ENCODE measurements at regions not wholly inside any gene's neighbourhood (a gene's known extent, or its start where the extent isn't known, plus 50 kb on each side); places are given as distances from the start of the nearest gene placed in this dataset.
A peak's percentile ranks its signal among the peaks of the same experiment; 100 is the strongest.
"Not testable (repeated sequence)": the region's sequence is repeated elsewhere in the genome, so short reads cannot be mapped to it uniquely, and the experiment has no call there.

GRCh38 chrX:54615109-54615508 lies 85.1 kb downstream of the GNL3L start:
- DNase-seq = no peak

DNA sequence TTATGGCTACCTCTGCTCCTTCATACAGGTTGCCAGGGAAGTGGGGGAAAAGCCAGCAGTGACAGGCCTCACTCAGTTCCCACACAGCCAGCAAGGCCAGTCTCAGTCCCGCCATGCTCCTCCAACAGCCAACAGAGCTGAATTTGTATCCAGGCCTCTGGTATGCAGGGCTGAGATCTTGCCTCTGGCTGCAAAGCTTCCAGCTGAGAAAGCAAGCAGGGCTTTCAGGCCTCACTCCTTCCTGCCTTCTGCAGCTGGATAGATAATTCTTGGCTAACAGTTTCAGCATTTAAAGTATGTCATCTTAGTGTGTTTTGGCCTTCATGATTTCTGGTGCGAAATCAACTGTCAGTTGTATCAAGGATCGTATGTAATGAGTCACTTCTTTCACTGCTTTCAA lies 103.6 kb downstream of the GNL3L start:
- no peak for DNase-seq

- DNase-seq = peak in 1 of 2 experiments; percentile 9
Measured at GRCh38 chrX:54639018-54639345, 109.0 kb downstream of the GNL3L start.

DNA sequence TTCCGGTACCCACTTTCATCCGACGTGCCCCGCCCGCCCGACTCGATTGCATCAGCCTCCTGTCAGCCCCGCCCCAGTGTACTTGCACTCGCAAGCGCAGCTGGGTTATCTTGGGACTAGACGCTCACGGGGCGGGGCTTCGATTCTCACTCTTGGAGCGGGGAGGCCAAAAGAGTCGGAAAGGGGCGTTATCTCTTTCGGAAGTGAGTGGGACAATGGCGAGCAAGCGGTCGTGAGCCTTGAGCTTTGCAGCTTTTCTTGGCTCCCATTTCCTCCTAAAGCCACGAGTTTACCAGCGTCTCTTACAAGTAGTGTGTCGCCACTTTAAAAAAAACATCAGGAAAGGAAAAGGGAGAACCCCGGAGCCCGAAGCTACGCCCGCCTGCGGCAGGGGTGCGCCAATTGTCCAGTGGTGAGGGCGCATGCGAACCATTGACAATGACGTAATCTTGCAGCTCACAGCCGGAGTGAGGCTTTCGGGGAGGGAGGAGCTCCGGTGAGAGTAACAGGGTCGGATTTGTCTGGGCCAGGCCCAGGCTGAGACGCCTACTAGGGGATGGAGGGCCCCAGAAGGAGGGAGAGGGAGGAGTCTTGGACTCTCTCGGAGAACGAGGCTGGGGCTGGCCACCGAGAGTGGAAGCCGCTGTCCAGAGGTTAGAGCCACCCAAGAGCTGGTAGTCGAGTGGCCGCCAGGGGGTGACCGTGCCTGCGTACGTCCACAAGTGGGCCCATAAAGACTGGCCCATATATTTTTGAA lies 109.5 kb downstream of the GNL3L start:
- DNase-seq = peak; percentile 97 to 98

GRCh38 chrX:54640103-54640690 lies 110.2 kb downstream of the GNL3L start:
- no peak for DNase-seq

GRCh38 chrX:54640736-54641135 lies 110.7 kb downstream of the GNL3L start:
- no peak for DNase-seq

GRCh38 chrX:54641530-54641929 lies 111.5 kb downstream of the GNL3L start:
- no peak for DNase-seq

- not testable (repeated sequence) for DNase-seq
Measured at GRCh38 chrX:54647607-54648006, 117.6 kb downstream of the GNL3L start.

- DNase-seq = no peak
Measured at GRCh38 chrX:54659547-54659946, 129.5 kb downstream of the GNL3L start.

DNA sequence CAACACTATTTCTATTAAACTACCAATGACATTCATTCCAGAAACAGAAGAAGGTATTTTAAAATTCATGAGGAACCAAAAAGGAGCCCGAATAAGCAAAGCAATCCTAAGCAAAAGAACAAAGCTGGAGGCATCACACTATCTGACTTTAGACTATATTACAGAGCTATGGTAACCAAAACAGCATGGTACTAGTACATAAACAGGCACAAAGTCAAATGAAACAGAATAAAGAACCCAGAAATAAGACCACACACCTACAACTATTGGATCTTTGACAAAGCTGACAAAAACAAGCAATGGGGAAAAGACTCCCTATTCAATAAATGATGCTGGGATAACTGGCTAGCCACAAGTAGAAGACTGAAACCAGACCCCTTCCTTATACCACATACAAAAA lies 122.3 kb downstream of the ITIH6 start:
- DNase-seq = no peak

GRCh38 chrX:54695231-54695630 lies 102.8 kb downstream of the ITIH6 start:
- DNase-seq = peak in 1 of 2 experiments; percentile 24

DNA sequence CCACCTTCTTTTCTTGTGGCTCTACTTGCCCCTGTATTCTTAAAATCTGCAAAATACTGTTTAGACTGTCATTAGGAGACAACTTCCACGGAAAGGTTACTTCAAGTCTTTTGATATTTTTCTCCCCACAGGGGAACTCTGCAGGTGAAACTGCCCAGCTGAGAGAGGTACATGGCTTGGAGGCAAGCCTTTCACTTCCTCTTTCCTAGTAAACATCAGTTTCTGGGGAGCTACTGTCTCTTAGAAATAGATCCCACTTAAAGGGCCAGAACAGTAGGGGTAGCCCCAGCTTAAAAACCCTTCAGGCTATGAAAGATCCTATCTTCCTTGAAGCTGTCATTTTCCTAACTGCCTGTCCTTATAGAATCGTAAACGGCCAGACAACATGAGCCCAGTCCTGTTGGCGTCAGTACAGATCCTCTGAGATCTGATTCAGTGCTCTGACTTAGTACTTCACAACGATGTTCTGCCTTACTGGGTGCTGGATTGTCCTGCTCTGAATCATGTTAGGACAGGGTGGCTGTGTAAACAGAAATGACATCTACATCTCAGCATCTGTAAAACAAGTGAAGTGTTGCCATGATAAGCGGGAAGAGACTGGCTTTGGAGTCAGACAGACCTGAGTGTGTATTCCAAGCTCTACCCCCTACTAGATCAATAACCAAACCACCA lies 102.1 kb downstream of the ITIH6 start:
- no peak for DNase-seq
